Sciatic nerve (tissue), 2 donors: ENCODE measurements at regions not wholly inside any gene's neighbourhood (a gene's known extent, or its start where the extent isn't known, plus 50 kb on each side); places are given as distances from the start of the nearest gene placed in this dataset.

Experiments
- ATAC-seq: fragments of 200-7000 bp; cut with Tn5 transposase; one replicate; pipeline ENCODE4 v1.9.1; 2020; ENCODE audit warnings: mild to moderate bottlenecking, moderate library complexity
- DNase-seq: peaks from one replicate; pipeline ENCODE4 v3.0.0-alpha.2; 2020; ENCODE audit warnings: low spot score
- intact Hi-C: fragments of 100-400 bp; cut with DNase I; formaldehyde crosslinking; loops from one replicate; pipeline ENCODE4 v1.14.2; 2022
- donor health status: DM: no; HTN: no; CAD: no.
- donor health status: DM: no; HTN: no; CAD: no.

DNA sequence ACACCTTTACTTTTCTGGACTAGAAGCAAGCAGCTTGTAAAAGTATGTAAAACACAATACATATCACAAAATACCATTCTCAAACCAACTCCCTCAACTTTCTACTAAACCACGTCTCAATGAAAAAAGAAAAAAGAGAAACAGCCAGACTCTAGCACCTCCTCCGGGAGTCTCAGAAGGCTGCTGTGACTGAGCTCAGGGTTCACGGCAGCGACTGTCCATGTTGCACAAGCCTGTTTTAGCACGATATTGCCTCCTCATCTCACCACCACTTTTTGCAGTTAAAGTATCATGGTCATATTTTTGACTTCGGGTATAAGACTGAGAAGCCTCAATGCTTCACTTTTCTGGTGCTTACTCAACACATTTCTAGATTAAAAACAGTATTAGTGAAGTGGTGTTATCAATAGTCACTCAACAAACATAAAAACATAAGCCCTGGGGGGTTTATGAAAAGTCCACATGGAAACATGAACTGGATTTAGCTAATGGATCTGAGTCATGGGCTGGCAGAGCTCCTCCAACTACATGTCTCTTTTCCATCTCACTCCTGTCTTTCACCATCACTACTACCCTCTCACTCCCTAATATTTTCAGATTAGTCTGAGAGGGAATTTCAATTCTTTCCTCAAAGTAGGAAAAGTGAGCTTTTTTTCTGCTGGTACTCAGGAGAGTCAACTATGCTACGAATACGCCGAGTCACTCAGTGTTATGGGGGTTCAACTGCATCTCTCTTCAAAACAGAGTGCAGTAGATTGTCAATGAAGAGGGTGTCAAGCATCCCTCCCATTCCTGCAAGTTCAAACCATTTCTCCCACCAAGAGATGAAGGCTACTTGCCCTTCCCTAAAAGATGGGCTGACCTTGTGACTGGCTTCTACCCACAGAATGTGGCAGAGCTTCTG lies 113.7 kb downstream of the OSR1 start:
- DNase-seq (no peak), ATAC-seq (no peak)

DNA sequence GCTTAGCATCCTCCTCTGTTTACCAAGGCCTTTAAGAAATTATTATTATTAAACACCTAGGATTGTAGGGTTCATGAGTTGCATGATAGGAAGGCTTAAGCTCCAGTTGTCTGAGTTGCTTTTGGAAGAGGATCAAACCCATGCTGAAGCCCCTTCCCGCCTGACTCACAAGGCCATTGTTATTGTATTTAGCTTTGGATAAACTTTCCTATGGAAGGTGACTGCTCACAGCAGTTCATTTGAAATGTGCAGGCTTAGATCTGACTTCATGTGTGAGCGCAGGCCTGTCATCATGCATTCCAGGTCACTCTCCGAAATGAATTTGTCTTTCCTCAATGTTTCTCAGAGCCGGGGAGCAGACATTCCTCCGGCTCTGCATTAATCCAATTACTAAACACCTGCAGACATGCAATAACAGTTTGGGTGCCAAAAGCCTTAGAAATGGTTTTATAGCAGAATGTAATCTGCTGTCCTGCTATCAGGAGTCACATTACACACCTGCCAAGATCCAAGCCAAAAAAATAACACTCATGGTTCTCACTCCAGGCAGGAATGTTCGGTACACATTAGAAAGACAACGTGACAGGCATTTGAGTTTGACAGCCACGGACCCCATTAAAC lies 119.9 kb downstream of the OSR1 start:
- no peak for ATAC-seq
- intact Hi-C loops: no loop called here
- DNase-seq: no peak

More for the DNA sequence above, 113.7 kb downstream of the OSR1 start:
- intact Hi-C loops: no loop called here

DNA sequence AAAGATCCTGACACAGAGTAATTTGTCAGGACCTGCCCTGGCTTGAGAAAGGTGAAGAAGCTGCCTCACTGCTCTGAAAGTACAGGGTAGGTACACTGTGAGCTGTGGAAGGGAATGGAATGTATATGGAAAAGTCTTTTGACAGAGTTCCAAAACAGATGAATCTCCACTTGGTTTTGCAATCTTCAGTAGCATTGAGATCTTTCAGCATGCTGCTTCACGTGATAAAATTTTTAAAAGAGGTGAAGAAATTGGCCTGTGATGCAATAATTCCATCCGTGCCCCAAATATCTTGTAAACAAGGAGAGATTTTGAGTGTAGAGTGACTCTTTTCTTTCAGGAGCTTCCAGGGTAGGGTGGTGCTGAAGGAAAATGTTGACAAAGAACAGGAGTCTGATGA lies 123.1 kb downstream of the OSR1 start:
- peak; percentile 79 for ATAC-seq
- intact Hi-C loops: no loop called here

DNA sequence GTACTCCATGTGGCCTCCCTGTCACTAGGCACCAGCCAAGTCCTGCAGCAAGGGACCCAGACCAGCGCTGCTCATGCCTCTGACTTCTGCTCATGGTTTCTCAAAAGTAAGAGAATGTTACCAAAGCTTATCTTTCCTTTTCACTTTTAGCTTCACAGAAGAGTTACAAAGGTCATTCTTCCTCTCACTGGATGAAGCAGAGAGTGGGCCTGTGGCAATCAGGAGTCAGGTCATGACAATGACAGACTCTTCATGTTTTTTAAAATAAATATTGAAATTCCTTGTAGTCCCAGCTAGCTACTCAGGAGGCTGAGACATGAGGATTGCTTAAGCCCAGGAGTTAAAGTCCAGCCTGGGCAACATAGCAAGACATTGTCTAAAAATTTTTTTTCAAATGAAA lies 126.1 kb downstream of the OSR1 start:
- no peak for ATAC-seq
- intact Hi-C loops: no loop called here
- no peak for DNase-seq

More for the DNA sequence above, 123.1 kb downstream of the OSR1 start:
- DNase-seq: no peak

DNA sequence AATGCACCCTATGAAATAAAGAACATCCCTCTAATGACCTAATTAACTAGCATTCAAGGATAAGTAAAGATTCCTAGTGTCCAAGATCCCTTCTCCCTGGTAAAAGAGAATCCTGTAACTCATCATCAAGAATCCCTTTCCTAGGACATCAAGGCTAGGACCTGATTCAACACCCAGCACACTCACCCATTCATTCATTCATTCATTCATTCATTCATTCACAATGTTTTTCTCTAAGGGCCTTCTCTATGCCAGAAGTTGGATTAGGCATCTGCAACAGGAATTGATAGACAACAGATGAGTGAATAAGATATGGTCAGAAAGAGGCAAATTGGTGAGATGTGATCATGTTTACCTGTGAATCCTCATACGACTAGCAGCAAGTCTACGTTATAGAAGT lies 126.8 kb downstream of the OSR1 start:
- no peak for DNase-seq
- intact Hi-C loops: no loop called here
- no peak for ATAC-seq

DNA sequence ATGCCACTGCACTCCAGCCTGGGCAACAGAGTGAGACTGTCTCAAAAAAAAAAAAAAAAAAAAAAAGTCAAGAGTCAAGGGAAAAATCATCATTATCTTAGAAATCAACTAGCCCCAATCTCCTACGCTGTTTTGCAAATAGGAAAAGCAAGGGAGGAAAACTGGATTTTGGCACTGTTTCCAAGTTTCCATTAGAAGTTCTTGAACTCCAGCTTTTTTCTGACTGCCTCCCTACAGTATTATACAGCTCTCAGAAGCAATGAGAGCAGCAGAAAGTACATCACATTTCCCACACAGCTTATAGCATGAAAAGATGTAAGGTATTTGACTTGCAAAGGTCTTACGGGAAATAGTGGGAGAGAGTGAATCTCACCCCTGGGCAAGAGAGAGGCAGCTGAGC lies 127.8 kb downstream of the OSR1 start:
- DNase-seq (no peak), ATAC-seq (no peak)
- intact Hi-C loops: no loop called here

DNA sequence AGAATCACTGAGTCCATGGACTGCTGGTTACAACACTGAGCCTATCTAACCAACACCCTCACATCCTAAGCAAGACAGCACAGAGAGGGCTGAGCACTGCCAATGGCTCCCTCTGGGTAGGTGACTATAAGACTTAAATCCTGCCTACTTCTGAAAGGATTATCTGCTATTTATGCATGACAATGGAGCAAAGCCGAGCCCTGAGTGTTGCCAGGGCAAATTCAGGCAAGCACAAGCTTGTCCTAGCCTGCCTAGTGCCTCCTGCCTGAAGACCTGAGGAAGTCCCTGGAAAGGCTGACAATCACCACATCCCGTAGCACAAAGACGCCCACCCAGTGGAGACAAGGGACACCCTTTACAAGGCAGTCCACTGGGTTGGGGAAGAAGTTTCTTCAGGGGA lies 129.7 kb downstream of the OSR1 start:
- intact Hi-C loops: no loop called here
- ATAC-seq (no peak), DNase-seq (no peak)

DNA sequence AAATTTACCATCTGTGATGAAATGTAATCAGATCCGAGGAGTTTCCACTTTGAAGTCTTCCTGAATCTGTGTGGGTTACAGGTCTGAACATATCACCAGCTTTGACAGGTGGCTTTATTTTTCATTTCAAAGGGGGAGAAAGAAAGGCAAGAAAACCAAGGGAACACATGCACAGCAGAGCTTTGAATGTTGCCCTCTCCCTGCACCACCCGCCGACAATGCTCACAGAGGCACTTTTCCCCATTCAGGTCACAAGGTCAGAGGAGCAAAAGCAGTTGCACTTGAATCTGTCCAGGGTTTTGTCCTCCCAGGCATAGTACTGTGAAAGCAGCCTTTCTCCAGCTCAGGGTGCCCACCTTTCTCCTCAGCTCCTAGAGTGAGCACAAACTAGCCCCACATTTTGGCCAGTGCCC lies 130.2 kb downstream of the OSR1 start:
- DNase-seq (no peak), ATAC-seq (peak; percentile 13)
- intact Hi-C loops: no loop called here

DNA sequence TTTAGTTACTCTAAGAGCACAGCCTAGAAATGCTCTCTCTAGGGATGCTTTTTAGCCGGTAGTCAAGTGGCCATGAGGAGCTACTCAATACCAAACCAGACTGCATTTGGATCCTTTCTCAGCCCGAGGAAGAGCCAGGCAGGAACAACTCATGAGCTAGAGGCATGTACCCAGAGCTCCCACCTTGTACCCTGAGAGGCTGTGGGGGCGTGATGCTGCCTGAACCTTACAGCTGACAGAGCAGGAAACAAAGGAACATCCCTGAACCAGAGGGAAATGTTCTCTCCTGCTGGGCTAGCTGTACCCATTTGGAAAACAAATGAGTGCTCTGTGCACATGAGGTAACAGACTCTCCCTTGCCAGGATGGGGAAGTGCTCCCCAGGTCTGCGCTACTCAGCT lies 131.6 kb downstream of the OSR1 start:
- ATAC-seq (no peak), DNase-seq (no peak)
- intact Hi-C loops: no loop called here

DNA sequence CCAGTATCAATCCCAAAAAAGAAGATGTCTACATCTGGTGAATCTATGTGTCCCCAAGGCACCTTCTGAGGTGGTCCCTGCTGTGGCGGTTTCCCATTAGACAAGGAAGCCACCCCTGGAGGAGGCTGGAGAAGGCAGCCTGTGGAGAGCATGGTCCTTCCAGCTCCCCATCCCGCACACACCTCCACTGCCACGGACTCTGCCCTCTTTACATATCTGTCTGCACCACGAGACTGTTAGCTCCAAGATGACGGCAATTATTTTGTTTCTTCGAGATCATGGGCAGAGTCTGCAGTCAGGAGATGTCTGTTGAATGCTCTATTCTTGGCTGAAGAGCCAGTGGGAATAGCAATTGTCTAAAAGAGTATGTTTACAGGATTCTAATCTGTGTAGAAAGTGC lies 132.0 kb downstream of the OSR1 start:
- DNase-seq (no peak), ATAC-seq (no peak)
- intact Hi-C loops: no loop called here

DNA sequence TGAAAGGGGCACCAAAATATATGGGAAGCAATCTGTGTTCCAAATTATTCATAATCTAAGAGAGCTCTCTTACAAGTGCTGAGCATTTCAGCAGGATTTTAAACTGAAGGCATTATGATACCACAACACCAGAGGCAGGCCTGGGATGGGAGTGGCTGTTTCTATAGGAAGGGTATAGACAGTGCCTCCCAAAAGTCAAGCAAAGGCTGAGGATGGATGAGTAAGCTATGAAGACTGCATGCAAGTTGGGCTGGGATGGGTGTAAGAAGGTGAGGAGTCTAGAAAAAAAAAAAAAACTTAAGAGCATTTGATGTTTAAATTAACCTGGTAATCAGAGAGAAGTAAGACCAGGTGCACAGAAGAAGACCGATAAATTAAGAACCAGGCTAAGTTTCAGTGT lies 132.5 kb downstream of the OSR1 start:
- intact Hi-C loops: no loop called here
- DNase-seq: no peak
- no peak for ATAC-seq

DNA sequence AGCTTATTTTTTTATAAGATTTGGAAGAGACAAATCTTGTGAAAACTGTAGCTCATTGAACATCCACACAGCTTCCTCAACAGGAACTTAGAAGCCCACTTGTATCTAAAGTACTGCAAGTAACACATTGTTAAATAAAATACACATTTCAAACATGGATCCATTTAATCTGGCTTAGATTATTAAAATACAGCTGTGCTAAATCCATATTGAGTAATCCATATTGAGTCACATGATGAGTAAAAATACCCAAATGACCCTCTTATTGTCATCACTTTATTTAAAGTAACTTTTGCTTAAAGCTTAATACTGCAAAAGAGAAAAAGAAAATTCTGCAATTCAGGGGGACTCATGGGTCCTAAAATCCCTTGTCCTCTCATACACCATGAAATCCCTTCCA lies 133.3 kb downstream of the OSR1 start:
- no peak for ATAC-seq
- intact Hi-C loops: no loop called here
- no peak for DNase-seq

DNA sequence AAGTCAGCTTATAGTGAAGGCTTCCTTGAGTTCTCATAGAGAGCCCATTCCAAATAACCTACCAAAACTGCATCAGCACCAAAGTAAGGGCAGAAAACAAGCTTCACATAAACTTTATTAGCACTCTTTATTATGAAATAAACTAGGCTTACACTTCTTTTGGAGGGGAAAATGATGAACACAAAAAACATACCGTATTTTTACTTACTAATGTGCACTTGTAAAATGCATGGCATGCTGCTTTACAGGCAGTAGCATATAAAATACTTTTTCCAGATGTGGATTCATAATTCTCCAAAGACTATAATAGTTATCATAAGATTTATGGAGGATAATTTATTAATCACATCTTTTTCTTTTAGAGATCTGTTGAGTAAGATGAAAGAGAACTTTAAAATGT lies 133.9 kb downstream of the OSR1 start:
- DNase-seq (no peak), ATAC-seq (no peak)
- intact Hi-C loops: no loop called here

DNA sequence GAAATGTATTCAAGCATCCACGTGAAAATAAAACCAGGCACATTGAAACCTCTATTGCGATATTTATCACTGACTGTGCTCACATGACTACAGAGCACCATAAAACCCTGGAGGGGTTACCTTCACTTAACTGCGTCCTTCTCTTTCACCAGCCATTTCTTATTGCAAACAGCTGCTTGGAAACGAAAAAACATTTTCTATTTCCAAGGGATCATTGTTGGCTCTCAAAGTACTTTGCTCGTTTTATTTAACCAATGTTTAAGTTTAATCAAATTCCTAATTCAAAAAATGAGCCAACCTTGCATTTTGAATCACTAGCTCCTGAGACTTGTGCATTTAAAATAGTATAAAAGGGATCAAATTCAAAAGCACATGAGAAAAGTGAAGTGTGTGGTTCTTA lies 134.4 kb downstream of the OSR1 start:
- ATAC-seq (no peak), DNase-seq (no peak)
- intact Hi-C loops: no loop called here

DNA sequence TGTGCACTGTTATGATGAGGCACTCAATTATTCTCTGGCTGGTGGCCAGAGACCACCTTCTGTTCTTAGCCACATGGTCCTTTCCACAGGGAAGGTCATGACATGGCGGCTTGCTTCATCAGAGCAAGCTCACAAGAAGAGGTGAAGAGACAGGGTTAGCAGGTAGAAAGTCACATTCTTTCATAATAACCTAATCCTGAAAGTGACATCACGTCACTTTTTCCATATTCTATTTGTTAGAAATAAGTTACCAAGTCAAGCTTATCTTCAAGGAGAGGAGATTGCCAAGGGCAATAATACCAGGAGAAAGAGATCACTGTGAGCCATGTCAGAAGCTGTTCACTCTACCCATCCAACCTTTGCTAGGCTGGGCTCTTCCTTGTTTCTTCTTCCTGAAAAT lies 139.4 kb downstream of the OSR1 start:
- intact Hi-C loops: no loop called here
- DNase-seq (no peak), ATAC-seq (no peak)

DNA sequence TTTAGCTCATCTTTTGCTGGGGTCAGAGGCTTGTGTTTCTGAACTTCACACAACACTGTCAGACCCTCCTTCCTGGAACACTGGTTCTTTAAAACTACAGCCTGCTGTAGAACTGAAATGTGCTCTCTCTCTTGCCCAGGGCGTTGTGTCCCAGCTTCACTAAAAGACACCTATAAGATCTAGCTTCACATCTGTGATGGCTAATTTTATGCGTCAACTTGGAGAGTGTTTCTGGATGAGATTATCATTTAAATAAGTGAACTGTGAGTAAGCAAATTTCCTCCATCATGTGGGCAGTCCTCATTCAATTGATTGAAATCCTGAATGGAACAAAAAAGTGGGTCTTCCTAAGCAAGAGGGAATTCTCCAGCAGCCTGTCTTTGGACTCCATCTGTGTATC lies 140.3 kb downstream of the OSR1 start:
- no peak for DNase-seq
- intact Hi-C loops: no loop called here
- ATAC-seq: no peak

DNA sequence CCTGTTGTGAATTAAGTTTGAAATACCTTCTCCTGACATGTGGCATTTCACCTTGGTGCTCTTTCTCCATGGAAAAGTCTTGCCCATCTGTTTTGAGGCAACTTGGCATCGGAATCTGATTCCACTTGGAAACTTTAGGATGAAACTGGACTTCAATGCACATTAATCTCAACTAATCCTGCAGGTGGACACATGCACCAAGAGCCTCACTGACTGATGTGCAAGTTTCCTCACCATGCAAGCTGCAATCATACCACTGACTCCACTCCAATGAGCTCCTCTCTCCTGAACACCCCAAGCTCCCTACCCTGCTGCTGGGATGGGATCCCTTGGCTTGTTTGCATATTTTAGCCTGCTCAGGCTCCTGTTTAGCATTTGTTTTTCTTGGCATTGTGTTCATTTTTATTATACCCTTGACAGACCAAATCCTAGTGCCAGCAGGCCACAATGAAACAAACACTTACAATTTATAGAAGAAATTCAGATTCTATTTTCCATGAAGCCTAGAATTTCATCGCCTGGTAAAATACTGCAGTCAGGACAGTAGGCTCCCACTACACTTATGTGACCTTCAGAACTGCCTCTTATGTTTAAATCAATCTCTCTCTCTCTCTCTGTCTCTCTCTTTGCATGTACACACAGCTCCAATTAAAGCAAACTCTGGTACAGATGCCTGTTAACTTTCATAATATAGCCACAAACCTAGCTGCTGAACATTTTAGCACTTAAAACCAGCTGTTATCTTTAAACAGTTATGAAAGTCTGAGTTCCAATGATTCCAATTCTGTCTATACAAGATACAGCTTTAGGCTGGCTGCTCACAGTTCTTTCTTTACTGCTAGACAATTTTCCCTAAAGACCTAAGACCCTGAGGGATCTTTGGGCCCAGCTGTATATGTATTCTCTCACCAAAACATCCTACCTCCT lies 141.5 kb downstream of the OSR1 start:
- DNase-seq (no peak), ATAC-seq (no peak)
- intact Hi-C loops: no loop called here

DNA sequence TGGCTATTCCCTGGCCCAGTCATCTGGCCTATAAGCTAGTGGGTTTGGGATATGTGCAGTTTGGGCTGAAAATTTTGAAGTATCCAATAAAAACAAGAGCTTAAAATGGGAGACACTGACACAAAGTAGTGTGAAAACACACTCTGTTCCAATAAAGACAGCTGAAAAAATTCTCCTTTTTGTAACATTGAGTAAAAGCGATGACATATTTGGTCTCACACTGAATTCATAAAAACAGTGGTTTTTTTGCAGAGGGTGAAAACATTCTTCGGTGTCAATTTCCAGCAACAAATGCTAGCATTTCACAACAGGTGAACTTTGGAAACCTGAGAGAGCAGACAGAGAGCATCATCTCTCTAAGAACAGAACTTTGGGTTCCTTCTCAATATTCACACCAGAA lies 142.2 kb downstream of the OSR1 start:
- ATAC-seq (no peak), DNase-seq (no peak)
- intact Hi-C loops: no loop called here

DNA sequence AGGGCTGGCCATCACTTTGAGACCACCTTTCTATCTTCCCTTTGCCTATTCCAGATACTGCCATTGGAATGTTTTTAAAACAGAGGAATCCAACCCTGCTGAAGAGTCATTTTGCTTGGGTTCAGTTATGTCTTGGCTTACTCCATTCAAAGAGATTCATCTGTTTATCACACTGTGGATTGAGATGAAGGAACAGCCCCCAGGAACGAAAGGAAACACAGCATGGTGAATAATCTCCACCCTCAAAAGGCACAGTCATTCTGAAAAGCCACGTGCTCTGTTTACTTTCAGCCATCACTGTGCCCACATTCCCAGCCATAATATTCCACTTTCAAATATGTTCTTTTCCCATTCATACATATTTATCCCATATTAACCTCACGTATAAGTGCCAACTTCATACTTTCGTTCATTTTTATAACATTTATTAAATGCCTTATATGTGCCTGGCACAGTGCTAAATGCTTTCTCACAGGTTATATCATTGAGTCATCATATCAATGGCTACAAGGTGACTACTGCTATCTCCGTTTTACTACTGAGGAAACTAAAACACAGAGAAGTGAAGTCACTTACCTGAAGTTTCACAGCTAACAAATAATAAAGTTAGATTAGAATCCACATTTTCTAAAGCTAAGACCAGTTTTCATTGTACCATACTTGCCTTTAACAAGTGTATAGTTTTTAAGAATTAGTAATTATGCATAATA lies 143.6 kb downstream of the OSR1 start:
- ATAC-seq: no peak
- intact Hi-C loops: no loop called here
- DNase-seq: no peak
